RWPE2 (cell line): ENCODE measurements at regions not wholly inside any gene's neighbourhood (a gene's known extent, or its start where the extent isn't known, plus 50 kb on each side); places are given as distances from the start of the nearest gene placed in this dataset.

Source experiments
- ATAC-seq: fragments of 200-7000 bp; cut with Tn5 transposase; 3 replicates; pipeline ENCODE4 v1.9.1; 2021; ENCODE audit warnings: low read depth
- DNase-seq: peaks from one replicate; pipeline ENCODE4 v3.0.0-alpha.2; 2020; ENCODE audit warnings: low spot score
- H3K27ac ChIP-seq: fragments of 450-650 bp; 2 replicates; pipeline ENCODE4 v1.5.1; 2017; ENCODE audit warnings: mild to moderate bottlenecking; ENCODE audit not compliant: poor library complexity, severe bottlenecking
- H3K27me3 ChIP-seq: fragments of 250-450 bp; sonication (Bioruptor Pico); 2 replicates; pipeline ENCODE4 v1.5.1; 2021; ENCODE audit warnings: mild to moderate bottlenecking, moderate library complexity; ENCODE audit not compliant: insufficient read depth, poor library complexity, severe bottlenecking
- H3K36me3 ChIP-seq: fragments of 250-450 bp; sonication (Bioruptor Pico); 2 replicates; pipeline ENCODE4 v1.5.1; 2020; ENCODE audit warnings: low read depth, mild to moderate bottlenecking, moderate library complexity
- H3K4me1 ChIP-seq: fragments of 250-450 bp; sonication (Bioruptor Pico); 2 replicates; pipeline ENCODE4 v1.5.1; 2021; ENCODE audit warnings: mild to moderate bottlenecking, moderate library complexity; ENCODE audit not compliant: insufficient read depth, poor library complexity, severe bottlenecking
- H3K4me3 ChIP-seq: fragments of 250-450 bp; sonication (Bioruptor Pico); 2 replicates; pipeline ENCODE4 v1.5.1; 2021; ENCODE audit warnings: mild to moderate bottlenecking, moderate library complexity; ENCODE audit not compliant: severe bottlenecking
- H3K9me3 ChIP-seq: fragments of 250-450 bp; sonication (Bioruptor Pico); 2 replicates; pipeline ENCODE4 v1.5.1; 2021; ENCODE audit warnings: mild to moderate bottlenecking, moderate library complexity; ENCODE audit not compliant: severe bottlenecking
- CTCF ChIP-seq: fragments of 450-650 bp; IDR thresholded peaks from one replicate; pipeline ENCODE4 v1.5.1; 2017; ENCODE audit warnings: mild to moderate bottlenecking, moderate library complexity; ENCODE audit not compliant: poor library complexity, severe bottlenecking

- no peaks in the 10 kb centered on the region for H3K4me1 ChIP-seq
- TF ChIP-seq CTCF, result no peak
- H3K4me3 ChIP-seq, result no peak overlapping the region
- no peak for ATAC-seq
- no peaks in the 10 kb centered on the region for H3K9me3 ChIP-seq
- H3K27me3 ChIP-seq, result peaks cover 3% of the 10 kb centered on the region
- DNase-seq, result no peak
- H3K27ac ChIP-seq, result no peak overlapping the region
- H3K36me3 ChIP-seq, result no peaks in the 10 kb centered on the region
These were observed 532.7 kb downstream of the CPS1 start for GRCh38 chr2:211089127-211089526.

GRCh38 chr2:211093743-211094303, 537.4 kb downstream of the CPS1 start:
- TF ChIP-seq CTCF, result peak; percentile 75
- Histone ChIP-seq H3K27ac (no peak overlapping the region), H3K4me3 (no peak overlapping the region), H3K4me1 (no peaks in the 10 kb centered on the region), H3K27me3 (no peaks in the 10 kb centered on the region), H3K36me3 (no peaks in the 10 kb centered on the region), H3K9me3 (no peaks in the 10 kb centered on the region)
- ATAC-seq, result no peak
- DNase-seq, result no peak

GRCh38 chr2:211103989-211104388, 547.6 kb downstream of the CPS1 start:
- no peaks in the 10 kb centered on the region for H3K4me1 ChIP-seq
- ATAC-seq, result no peak
- no peak overlapping the region for H3K4me3 ChIP-seq
- no peaks in the 10 kb centered on the region for H3K36me3 ChIP-seq
- TF ChIP-seq CTCF, result no peak
- H3K27me3 ChIP-seq, result no peaks in the 10 kb centered on the region
- no peak overlapping the region for H3K27ac ChIP-seq
- H3K9me3 ChIP-seq, result no peaks in the 10 kb centered on the region
- no peak for DNase-seq

GRCh38 chr2:211113334-211114175, 557.2 kb downstream of the CPS1 start:
- H3K36me3 ChIP-seq, result no peaks in the 10 kb centered on the region
- H3K4me3 ChIP-seq, result no peak overlapping the region
- ATAC-seq, result no peak
- H3K4me1 ChIP-seq, result no peaks in the 10 kb centered on the region
- H3K27ac ChIP-seq, result no peak overlapping the region
- DNase-seq, result no peak
- no peaks in the 10 kb centered on the region for H3K9me3 ChIP-seq
- TF ChIP-seq CTCF, result no peak
- H3K27me3 ChIP-seq, result no peaks in the 10 kb centered on the region

- no peaks in the 10 kb centered on the region for H3K4me1 ChIP-seq
- no peak overlapping the region for H3K4me3 ChIP-seq
- H3K27me3 ChIP-seq, result no peaks in the 10 kb centered on the region
- ATAC-seq, result no peak
- H3K9me3 ChIP-seq, result no peaks in the 10 kb centered on the region
- H3K27ac ChIP-seq, result no peak overlapping the region
- TF ChIP-seq CTCF, result no peak
- H3K36me3 ChIP-seq, result no peaks in the 10 kb centered on the region
- DNase-seq, result no peak
These were observed 558.5 kb downstream of the CPS1 start for GRCh38 chr2:211114826-211115455.
